ENCODE measurements at regions not wholly inside any gene's neighbourhood (a gene's known extent, or its start where the extent isn't known, plus 50 kb on each side); places are given as distances from the start of the nearest gene placed in this dataset.

GRCh38 chr9:4435197-4435596, 55.1 kb upstream of the SLC1A1 start:
- POLR2A ChIA-PET = no interaction called here
- BruUV-seq (replicated peaks) = no TSS peak
- H3K36me3 Mint-ChIP-seq (ENCODE audit: insufficient read depth, unreplicated experiment) = no peaks in the 10 kb centered on the region
- CTCF ChIA-PET = no interaction called here
- no peak overlapping the region for H3K27ac Mint-ChIP-seq (ENCODE audit: unreplicated experiment)
- no peak overlapping the region for H3K4me3 ChIP-seq (ENCODE audit: low read depth, low read length)
- H3K4me3 Mint-ChIP-seq (ENCODE audit: unreplicated experiment) = no peak overlapping the region
- H3K27me3 Mint-ChIP-seq (ENCODE audit: insufficient read depth, unreplicated experiment) = no peaks in the 10 kb centered on the region
- TF ChIP-seq CTCF (IDR thresholded peaks at IDR 0.05; ENCODE audit: insufficient read depth in 1 of 2, low read depth in 1 of 2, low read length in 1 of 2, severe bottlenecking in 1 of 2, unreplicated experiment in 1 of 2) = no peak
- no peak for DNase-seq
- H3K27me3 ChIP-seq (replicated peaks; ENCODE audit: control insufficient read depth, insufficient read depth, low read length) = no peaks in the 10 kb centered on the region
- H3K9me3 ChIP-seq = no peaks in the 10 kb centered on the region
- no peaks in the 10 kb centered on the region for H3K36me3 ChIP-seq (ENCODE audit: control insufficient read depth, insufficient read depth, low read length)
- peaks cover 9% of the 10 kb centered on the region for H3K4me1 ChIP-seq
- peaks cover 13% of the 10 kb centered on the region for H3K4me1 Mint-ChIP-seq (ENCODE audit: low read depth, unreplicated experiment)
- intact Hi-C loops (cut with micrococcal nuclease; ENCODE audit: unreplicated experiment) = no loop called here
- no peaks in the 10 kb centered on the region for H3K9me3 Mint-ChIP-seq (ENCODE audit: unreplicated experiment)

GRCh38 chr9:4433379-4433778, 56.9 kb upstream of the SLC1A1 start:
- H3K27ac Mint-ChIP-seq (ENCODE audit: unreplicated experiment) = no peak overlapping the region
- H3K4me3 Mint-ChIP-seq (ENCODE audit: unreplicated experiment) = no peak overlapping the region
- H3K4me1 Mint-ChIP-seq (ENCODE audit: low read depth, unreplicated experiment) = peaks cover 13% of the 10 kb centered on the region
- Histone ChIP-seq H3K4me3 (ENCODE audit: low read depth, low read length) (no peak overlapping the region), H3K9me3 (no peaks in the 10 kb centered on the region), H3K4me1 (peaks cover 9% of the 10 kb centered on the region), H3K27me3 (replicated peaks; ENCODE audit: control insufficient read depth, insufficient read depth, low read length) (no peaks in the 10 kb centered on the region), H3K36me3 (ENCODE audit: control insufficient read depth, insufficient read depth, low read length) (no peaks in the 10 kb centered on the region)
- BruUV-seq (replicated peaks) = no TSS peak
- no peak for DNase-seq
- H3K36me3 Mint-ChIP-seq (ENCODE audit: insufficient read depth, unreplicated experiment) = no peaks in the 10 kb centered on the region
- POLR2A ChIA-PET = interaction anchor here (0.5 kb wide), 1 partner anchor 52 kb away, joined by 3 read pairs; no protein-coding TSS in a partner anchor
- no peaks in the 10 kb centered on the region for H3K27me3 Mint-ChIP-seq (ENCODE audit: insufficient read depth, unreplicated experiment)
- intact Hi-C loops (cut with micrococcal nuclease; ENCODE audit: unreplicated experiment) = no loop called here
- no peaks in the 10 kb centered on the region for H3K9me3 Mint-ChIP-seq (ENCODE audit: unreplicated experiment)
- CTCF ChIA-PET = no interaction called here
- TF ChIP-seq CTCF (IDR thresholded peaks at IDR 0.05; ENCODE audit: insufficient read depth in 1 of 2, low read depth in 1 of 2, low read length in 1 of 2, severe bottlenecking in 1 of 2, unreplicated experiment in 1 of 2) = no peak

GRCh38 chr9:4430432-4431261, 59.6 kb upstream of the SLC1A1 start:
- Mint-ChIP-seq H3K27me3 (ENCODE audit: insufficient read depth, unreplicated experiment) (no peaks in the 10 kb centered on the region), H3K4me3 (ENCODE audit: unreplicated experiment) (no peak overlapping the region), H3K9me3 (ENCODE audit: unreplicated experiment) (no peaks in the 10 kb centered on the region), H3K4me1 (ENCODE audit: low read depth, unreplicated experiment) (peaks cover 13% of the 10 kb centered on the region), H3K27ac (ENCODE audit: unreplicated experiment) (no peak overlapping the region), H3K36me3 (ENCODE audit: insufficient read depth, unreplicated experiment) (no peaks in the 10 kb centered on the region)
- CTCF ChIA-PET = no interaction called here
- Histone ChIP-seq H3K27me3 (replicated peaks; ENCODE audit: control insufficient read depth, insufficient read depth, low read length) (no peaks in the 10 kb centered on the region), H3K4me3 (ENCODE audit: low read depth, low read length) (no peak overlapping the region), H3K4me1 (peaks cover 9% of the 10 kb centered on the region), H3K36me3 (ENCODE audit: control insufficient read depth, insufficient read depth, low read length) (no peaks in the 10 kb centered on the region), H3K9me3 (no peaks in the 10 kb centered on the region)
- no peak for TF ChIP-seq CTCF (IDR thresholded peaks at IDR 0.05; ENCODE audit: insufficient read depth in 1 of 2, low read depth in 1 of 2, low read length in 1 of 2, severe bottlenecking in 1 of 2, unreplicated experiment in 1 of 2)
- no TSS peak for BruUV-seq (replicated peaks)
- POLR2A ChIA-PET = no interaction called here
- DNase-seq = no peak
- intact Hi-C loops (cut with micrococcal nuclease; ENCODE audit: unreplicated experiment) = no loop called here

Measured in Caco-2 (cell line).